NT2/D1 (cell line): ENCODE measurements at regions not wholly inside any gene's neighbourhood (a gene's known extent, or its start where the extent isn't known, plus 50 kb on each side); places are given as distances from the start of the nearest gene placed in this dataset.

Experiments
- SUZ12 ChIP-seq: IDR thresholded peaks from 2 replicates; pipeline ENCODE4 v1.6.1; 2011; ENCODE audit not compliant: insufficient read length, insufficient read depth; ENCODE audit errors: extremely low read depth
- YY1 ChIP-seq: IDR thresholded peaks from 2 replicates; pipeline ENCODE4 v1.6.1; 2011; ENCODE audit not compliant: insufficient read length, insufficient read depth

DNA sequence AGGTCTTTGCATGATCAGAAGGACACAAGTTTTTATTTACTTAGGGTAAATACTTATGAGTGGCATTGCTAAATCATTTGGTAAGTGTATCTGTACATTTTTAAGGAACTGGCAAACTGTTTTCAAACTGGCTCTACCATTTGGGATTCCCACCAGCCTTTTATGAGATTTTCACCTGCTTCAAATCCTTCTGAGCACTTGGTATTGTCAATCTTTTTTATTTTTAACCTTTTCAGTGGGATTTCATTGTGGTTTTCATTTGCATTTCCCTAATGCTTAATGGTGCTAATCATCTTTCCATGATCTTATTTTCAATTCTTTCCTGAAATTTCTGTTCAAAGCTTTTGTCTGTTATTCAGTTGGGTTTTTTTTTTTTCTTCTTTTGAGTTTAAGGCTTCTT, 475.6 kb downstream of the MAN2A1 start:
- TF ChIP-seq YY1: no peak
- TF ChIP-seq SUZ12: no peak
